Activated CD4-positive, alpha-beta T cell treated with anti-CD3 and anti-CD28 coated beads for 36 hours (primary cell): ENCODE measurements at regions not wholly inside any gene's neighbourhood (a gene's known extent, or its start where the extent isn't known, plus 50 kb on each side); places are given as distances from the start of the nearest gene placed in this dataset.
"Not testable (repeated sequence)": the region's sequence is repeated elsewhere in the genome, so short reads cannot be mapped to it uniquely, and the experiment has no call there.

ENCODE experiments used
- ATAC-seq: fragments of 200-7000 bp; cut with Tn5 transposase; one replicate; pipeline ENCODE4 v1.10.0; 2021; ENCODE audit warnings: mild to moderate bottlenecking, moderate library complexity
- CTCF ChIA-PET: fragments of 350-600 bp; sonication (Branson Sonifier 250); formaldehyde crosslinking; loops from one replicate; lab custom pipeline; 2021; ENCODE audit warnings: antibody characterized with exemption; lab: Charles Lee
- POLR2A ChIA-PET: fragments of 350-600 bp; sonication (Branson Sonifier 250); formaldehyde crosslinking; loops from one replicate; lab custom pipeline; 2021; ENCODE audit warnings: antibody characterized with exemption, inconsistent platforms; lab: Charles Lee
- DNase-seq: peaks from one replicate; pipeline ENCODE4 v3.0.0-alpha.2; 2020
- H3K27ac Mint-ChIP-seq: one replicate; pipeline ENCODE4 v1.8.0; 2021; ENCODE audit warnings: mixed read lengths
- H3K27me3 Mint-ChIP-seq: one replicate; pipeline ENCODE4 v1.8.0; 2021; ENCODE audit warnings: mixed read lengths
- H3K36me3 Mint-ChIP-seq: one replicate; pipeline ENCODE4 v1.8.0; 2021; ENCODE audit warnings: low read depth, mixed read lengths
- H3K4me1 Mint-ChIP-seq: one replicate; pipeline ENCODE4 v1.8.0; 2021; ENCODE audit warnings: mixed read lengths
- H3K4me3 Mint-ChIP-seq: one replicate; pipeline ENCODE4 v1.8.0; 2021; ENCODE audit warnings: mild to moderate bottlenecking, moderate library complexity, mixed read lengths
- H3K9me3 Mint-ChIP-seq: one replicate; pipeline ENCODE4 v1.8.0; 2021; ENCODE audit warnings: low read depth, mixed read lengths
- intact Hi-C, 2 experiments: fragments of 100-400 bp; cut with DNase I in 1 of 2; cut with micrococcal nuclease in 1 of 2; formaldehyde crosslinking; loops; one replicate each; pipeline versions ENCODE4 v1.14.2 to v1.15.1; 2022 to 2024; cut with DNase I, micrococcal nuclease

GRCh38 chr13:65401315-65401714 is 1828.8 kb downstream of the PCDH9 start:
- intact Hi-C loops, result no loop called here
- DNase-seq (no peak), ATAC-seq (no peak)
- Mint-ChIP-seq H3K4me3 (no peak overlapping the region), H3K9me3 (peaks cover 6% of the 10 kb centered on the region), H3K27me3 (no peaks in the 10 kb centered on the region), H3K36me3 (no peaks in the 10 kb centered on the region), H3K27ac (no peak overlapping the region), H3K4me1 (no peaks in the 10 kb centered on the region)
- POLR2A ChIA-PET, result no interaction called here
- CTCF ChIA-PET, result no interaction called here

GRCh38 chr13:65400702-65401101 is 1829.4 kb downstream of the PCDH9 start:
- CTCF ChIA-PET, result no interaction called here
- intact Hi-C loops, result no loop called here
- no peaks in the 10 kb centered on the region for H3K36me3 Mint-ChIP-seq
- H3K27me3 Mint-ChIP-seq, result no peaks in the 10 kb centered on the region
- no peaks in the 10 kb centered on the region for H3K4me1 Mint-ChIP-seq
- no peak overlapping the region for H3K4me3 Mint-ChIP-seq
- H3K9me3 Mint-ChIP-seq, result peaks cover 6% of the 10 kb centered on the region
- ATAC-seq, result no peak
- DNase-seq, result no peak
- POLR2A ChIA-PET, result no interaction called here
- no peak overlapping the region for H3K27ac Mint-ChIP-seq

- no peaks in the 10 kb centered on the region for H3K36me3 Mint-ChIP-seq
- intact Hi-C loops, result no loop called here
- H3K27ac Mint-ChIP-seq, result no peak overlapping the region
- no peaks in the 10 kb centered on the region for H3K27me3 Mint-ChIP-seq
- H3K4me3 Mint-ChIP-seq, result no peak overlapping the region
- peaks cover 12% of the 10 kb centered on the region for H3K9me3 Mint-ChIP-seq
- ChIA-PET CTCF (no interaction called here), POLR2A (no interaction called here)
- no peak for ATAC-seq
- no peak for DNase-seq
- no peaks in the 10 kb centered on the region for H3K4me1 Mint-ChIP-seq
Measured at GRCh38 chr13:65387743-65388347, 1842.3 kb downstream of the PCDH9 start.

DNA sequence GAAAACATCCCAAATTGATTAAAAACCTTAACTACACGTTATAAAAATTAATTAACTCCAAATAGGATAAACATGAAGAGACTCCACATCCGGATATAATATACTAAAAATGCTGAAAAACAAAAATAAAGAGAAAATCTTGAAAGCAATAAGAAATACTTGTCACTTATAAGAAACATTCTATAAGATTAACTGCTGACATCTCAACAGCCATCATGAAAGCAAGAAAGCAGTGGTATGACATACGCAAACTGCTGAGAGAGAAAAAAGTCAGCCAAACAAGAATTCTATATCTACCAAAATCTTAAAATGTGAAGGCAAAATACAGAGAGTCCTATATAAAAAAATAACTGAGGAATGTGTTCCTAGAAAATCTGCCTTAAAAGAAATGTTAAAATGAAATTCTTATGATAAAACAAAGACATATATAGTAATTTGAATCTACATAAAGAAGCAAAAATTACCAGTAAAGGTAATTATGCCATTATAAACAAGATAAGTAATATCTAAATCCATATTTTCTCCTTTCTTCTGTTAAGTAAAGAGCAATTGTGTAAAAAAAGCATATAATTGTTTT is 1851.1 kb downstream of the PCDH9 start:
- Mint-ChIP-seq H3K4me1 (no peaks in the 10 kb centered on the region), H3K9me3 (peaks cover 17% of the 10 kb centered on the region), H3K4me3 (no peak overlapping the region), H3K36me3 (no peaks in the 10 kb centered on the region), H3K27me3 (no peaks in the 10 kb centered on the region), H3K27ac (no peak overlapping the region)
- ATAC-seq (no peak), DNase-seq (no peak)
- CTCF ChIA-PET, result no interaction called here
- POLR2A ChIA-PET, result no interaction called here
- intact Hi-C loops, result no loop called here

- ChIA-PET CTCF (no interaction called here), POLR2A (no interaction called here)
- intact Hi-C loops, result no loop called here
- no peak for ATAC-seq
- Mint-ChIP-seq H3K36me3 (no peaks in the 10 kb centered on the region), H3K27me3 (no peaks in the 10 kb centered on the region), H3K4me3 (no peak overlapping the region), H3K4me1 (no peaks in the 10 kb centered on the region), H3K27ac (no peak overlapping the region), H3K9me3 (peaks cover 17% of the 10 kb centered on the region)
- DNase-seq, result no peak
Measured at GRCh38 chr13:65378484-65378883, 1851.7 kb downstream of the PCDH9 start.

GRCh38 chr13:65368832-65369231 is 1861.3 kb downstream of the PCDH9 start:
- no peak for ATAC-seq
- no peaks in the 10 kb centered on the region for H3K27me3 Mint-ChIP-seq
- CTCF ChIA-PET, result no interaction called here
- no peaks in the 10 kb centered on the region for H3K36me3 Mint-ChIP-seq
- no peak overlapping the region for H3K4me3 Mint-ChIP-seq
- peaks cover 15% of the 10 kb centered on the region for H3K9me3 Mint-ChIP-seq
- no peak overlapping the region for H3K27ac Mint-ChIP-seq
- intact Hi-C loops, result no loop called here
- no peaks in the 10 kb centered on the region for H3K4me1 Mint-ChIP-seq
- DNase-seq, result no peak
- POLR2A ChIA-PET, result no interaction called here

DNA sequence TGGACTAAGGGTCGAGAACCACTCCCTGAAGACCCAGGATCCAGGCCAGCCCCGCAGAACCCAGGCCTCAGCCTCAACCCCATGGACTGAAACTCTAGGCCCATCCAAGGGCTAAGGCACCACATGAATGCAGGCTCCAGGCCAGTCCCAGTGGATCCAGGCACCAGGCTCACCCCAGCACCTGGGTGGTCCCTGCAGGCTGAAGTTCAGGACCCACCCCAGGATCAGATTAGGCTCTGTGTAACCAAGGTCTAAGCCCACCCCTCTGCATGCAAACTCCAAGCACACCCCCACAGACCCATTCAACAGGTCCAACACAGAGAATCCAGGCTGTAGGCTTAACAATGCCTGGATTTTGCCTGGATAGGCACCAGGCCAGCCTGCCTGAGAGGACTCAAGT is 1876.2 kb downstream of the PCDH9 start:
- DNase-seq, result no peak
- H3K4me1 Mint-ChIP-seq, result no peaks in the 10 kb centered on the region
- H3K36me3 Mint-ChIP-seq, result no peaks in the 10 kb centered on the region
- no peak for ATAC-seq
- ChIA-PET CTCF (no interaction called here), POLR2A (no interaction called here)
- H3K4me3 Mint-ChIP-seq, result no peak overlapping the region
- intact Hi-C loops, result no loop called here
- no peak overlapping the region for H3K27ac Mint-ChIP-seq
- no peaks in the 10 kb centered on the region for H3K27me3 Mint-ChIP-seq
- H3K9me3 Mint-ChIP-seq, result peaks cover 10% of the 10 kb centered on the region

- intact Hi-C loops, H3K9me3 Mint-ChIP-seq, H3K36me3 Mint-ChIP-seq, CTCF ChIA-PET, DNase-seq, POLR2A ChIA-PET, H3K27ac Mint-ChIP-seq, ATAC-seq, H3K27me3 Mint-ChIP-seq, H3K4me1 Mint-ChIP-seq, H3K4me3 Mint-ChIP-seq: not testable (repeated sequence)
Measured at GRCh38 chr13:65353150-65353549, 1877.0 kb downstream of the PCDH9 start.

GRCh38 chr13:65347420-65348030 is 1882.6 kb downstream of the PCDH9 start:
- intact Hi-C loops, result no loop called here
- POLR2A ChIA-PET, result no interaction called here
- Mint-ChIP-seq H3K27ac (no peak overlapping the region), H3K9me3 (peaks cover 7% of the 10 kb centered on the region), H3K4me1 (no peaks in the 10 kb centered on the region), H3K36me3 (no peaks in the 10 kb centered on the region), H3K4me3 (no peak overlapping the region), H3K27me3 (no peaks in the 10 kb centered on the region)
- no peak for DNase-seq
- CTCF ChIA-PET, result no interaction called here
- no peak for ATAC-seq

GRCh38 chr13:65343898-65344663 is 1886.1 kb downstream of the PCDH9 start:
- Mint-ChIP-seq H3K9me3 (peaks cover 4% of the 10 kb centered on the region), H3K27me3 (no peaks in the 10 kb centered on the region), H3K27ac (no peak overlapping the region), H3K36me3 (no peaks in the 10 kb centered on the region), H3K4me3 (no peak overlapping the region), H3K4me1 (no peaks in the 10 kb centered on the region)
- DNase-seq (no peak), ATAC-seq (no peak)
- POLR2A ChIA-PET, result no interaction called here
- intact Hi-C loops, result no loop called here
- CTCF ChIA-PET, result no interaction called here

DNA sequence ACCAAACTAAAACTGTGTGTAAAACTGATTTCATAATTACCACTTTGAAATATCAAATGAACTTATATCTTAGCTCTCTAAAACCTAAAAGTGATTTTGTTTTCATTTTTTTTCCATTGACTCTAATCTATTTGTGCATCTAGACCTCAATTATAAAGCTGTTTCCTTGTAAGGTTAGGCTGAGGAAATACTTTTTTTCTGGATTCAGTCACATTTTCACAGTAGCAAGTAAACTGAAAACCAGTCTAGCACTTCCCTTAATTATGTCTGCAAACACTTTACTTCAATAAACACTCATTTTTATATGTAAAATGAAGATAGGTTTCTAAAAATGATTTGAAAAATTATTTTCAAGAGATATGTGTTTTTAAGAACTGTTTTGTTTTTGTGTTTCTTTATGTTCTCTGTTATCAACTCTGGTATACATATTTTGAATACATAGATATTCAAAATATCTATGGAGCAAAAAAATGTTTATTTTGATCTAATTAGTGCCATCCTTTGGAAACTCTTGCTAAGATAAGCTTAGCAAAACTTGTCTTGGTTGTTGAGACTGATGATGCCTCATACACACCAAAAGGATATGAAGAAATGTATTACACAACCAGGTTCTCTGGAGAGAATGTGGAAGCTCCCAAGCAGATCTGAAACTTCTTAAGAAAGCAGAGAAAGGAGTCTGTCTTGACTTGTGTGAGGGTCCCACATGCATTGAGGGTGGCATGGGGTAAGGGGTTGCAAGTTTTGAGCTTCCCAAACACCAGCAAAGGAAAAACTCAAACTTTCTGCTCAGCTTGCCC is 1887.4 kb downstream of the PCDH9 start:
- POLR2A ChIA-PET, result no interaction called here
- ATAC-seq (no peak), DNase-seq (no peak)
- Mint-ChIP-seq H3K4me1 (no peaks in the 10 kb centered on the region), H3K36me3 (no peaks in the 10 kb centered on the region), H3K9me3 (peaks cover 4% of the 10 kb centered on the region), H3K27me3 (no peaks in the 10 kb centered on the region), H3K4me3 (no peak overlapping the region), H3K27ac (no peak overlapping the region)
- intact Hi-C loops, result no loop called here
- CTCF ChIA-PET, result no interaction called here
